HUES6 (cell line): ENCODE measurements at regions not wholly inside any gene's neighbourhood (a gene's known extent, or its start where the extent isn't known, plus 50 kb on each side); places are given as distances from the start of the nearest gene placed in this dataset.

Experiments
- H3K27ac ChIP-seq: 2 replicates; pipeline ENCODE4 v1.7.0; 2013; ENCODE audit warnings: low read depth, mild to moderate bottlenecking, low read length, inconsistent platforms
- H3K27me3 ChIP-seq: 2 replicates; pipeline ENCODE4 v1.6.1; 2013; ENCODE audit warnings: low read length; ENCODE audit not compliant: control insufficient read depth, insufficient read depth
- H3K36me3 ChIP-seq: 2 replicates; pipeline ENCODE4 v1.6.1; 2013; ENCODE audit warnings: low read length; ENCODE audit not compliant: control insufficient read depth, insufficient read depth
- H3K4me1 ChIP-seq: 2 replicates; pipeline ENCODE4 v1.6.1; 2013; ENCODE audit warnings: low read length; ENCODE audit not compliant: control insufficient read depth, insufficient read depth
- H3K4me3 ChIP-seq: 2 replicates; pipeline ENCODE4 v1.5.1; 2013; ENCODE audit warnings: low read depth, low read length
- H3K9ac ChIP-seq: one replicate; pipeline ENCODE4 v1.6.1; 2013; ENCODE audit warnings: mild to moderate bottlenecking, low read length
- H3K9me3 ChIP-seq: 2 replicates; pipeline ENCODE4 v1.6.1; 2013; ENCODE audit warnings: low read depth, low read length; ENCODE audit not compliant: control insufficient read depth, insufficient read depth

DNA sequence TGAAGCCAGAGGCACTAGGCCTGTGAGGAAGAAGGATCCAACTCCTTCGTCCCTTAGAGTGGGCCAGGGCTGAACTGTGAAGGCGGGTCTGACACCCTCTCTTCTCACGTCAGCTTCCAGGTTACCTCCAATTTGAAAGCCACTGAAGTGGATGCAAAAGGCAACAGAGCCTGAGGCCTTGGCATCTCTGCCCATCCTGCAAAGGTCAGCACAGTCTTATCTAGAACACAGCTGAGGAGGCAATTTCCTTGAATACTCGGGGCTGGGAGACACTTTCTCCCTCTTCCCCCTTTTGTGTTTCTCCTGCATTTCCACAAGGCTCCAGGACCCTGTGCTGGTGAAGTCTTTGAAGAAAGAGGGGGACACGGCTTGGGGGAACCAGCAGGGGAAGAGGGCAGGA is 91.6 kb upstream of the PAX6 start:
- Histone ChIP-seq H3K9me3 (no peaks in the 10 kb centered on the region), H3K27me3 (no peaks in the 10 kb centered on the region), H3K36me3 (no peaks in the 10 kb centered on the region), H3K4me1 (no peaks in the 10 kb centered on the region), H3K27ac (no peak overlapping the region), H3K4me3 (no peak overlapping the region), H3K9ac (no peak overlapping the region)

DNA sequence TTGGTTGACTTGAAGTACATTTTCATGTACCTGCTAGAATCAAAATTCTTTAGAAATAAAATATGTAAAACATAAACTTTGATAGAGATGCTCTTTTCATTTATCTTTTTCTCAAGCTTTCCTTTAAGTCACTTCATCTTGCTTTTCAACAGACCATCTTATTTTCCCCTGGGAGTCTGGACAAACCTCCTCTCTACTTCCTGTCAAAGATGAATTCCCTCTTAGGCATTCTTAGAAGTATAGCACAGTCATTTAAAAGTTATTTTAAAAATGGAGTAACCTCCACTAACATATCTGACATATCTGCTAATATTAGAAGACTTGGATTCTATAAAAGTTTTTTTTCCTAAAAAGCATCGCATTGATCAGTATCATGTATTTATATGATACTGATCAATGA is 84.8 kb upstream of the PAX6 start:
- H3K9me3 ChIP-seq = no peaks in the 10 kb centered on the region; the same call in 1 of the 2 replicates
- no peak overlapping the region for H3K4me3 ChIP-seq
- H3K36me3 ChIP-seq = no peaks in the 10 kb centered on the region
- no peaks in the 10 kb centered on the region for H3K27me3 ChIP-seq
- no peak overlapping the region for H3K9ac ChIP-seq
- H3K4me1 ChIP-seq = peaks cover 5% of the 10 kb centered on the region; the same call in 1 of the 2 replicates
- no peak overlapping the region for H3K27ac ChIP-seq

DNA sequence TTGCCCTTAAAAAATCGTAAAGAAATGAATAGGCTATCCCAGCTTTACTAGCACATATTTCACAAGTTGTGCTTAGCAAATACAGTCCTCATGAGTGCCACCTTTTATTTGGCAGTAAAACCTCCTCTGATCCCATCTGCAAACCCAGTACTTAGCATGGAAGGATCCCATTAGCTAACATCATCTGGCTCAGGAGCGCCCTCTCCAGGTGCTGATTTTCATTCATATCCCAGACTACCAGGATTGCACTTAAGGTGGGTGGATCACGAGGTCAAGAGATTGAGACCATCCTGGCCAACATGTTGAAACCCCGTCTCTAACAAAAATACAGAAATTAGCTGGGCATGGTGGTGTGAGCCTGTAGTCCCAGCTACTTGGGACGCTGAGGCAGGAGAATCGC is 76.1 kb upstream of the PAX6 start:
- Histone ChIP-seq H3K4me3 (no peak overlapping the region), H3K27me3 (no peaks in the 10 kb centered on the region), H3K4me1 (peaks cover 37% of the 10 kb centered on the region), H3K9me3 (no peaks in the 10 kb centered on the region; the same call in 1 of the 2 replicates), H3K27ac (no peak overlapping the region), H3K36me3 (no peaks in the 10 kb centered on the region), H3K9ac (no peak overlapping the region)

DNA sequence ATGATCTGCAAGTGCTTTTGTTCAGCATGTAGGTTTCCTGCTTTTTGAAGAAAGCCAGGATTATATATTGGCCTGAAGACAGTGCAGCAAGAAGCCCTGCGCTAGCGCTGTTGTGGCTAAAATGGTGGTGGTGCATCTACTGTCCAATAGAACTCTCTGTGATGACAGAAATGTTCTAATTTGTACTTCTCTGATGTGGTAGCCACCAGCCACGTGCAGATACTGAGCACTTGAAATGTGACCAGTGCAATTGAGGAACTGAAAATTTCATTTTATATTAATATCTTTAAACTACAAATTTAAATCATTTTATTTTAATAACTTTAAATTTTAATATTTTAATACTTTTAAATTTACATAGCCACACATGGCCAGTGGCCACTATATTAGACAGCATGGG is 73.0 kb upstream of the PAX6 start:
- Histone ChIP-seq H3K36me3 (no peaks in the 10 kb centered on the region), H3K27me3 (no peaks in the 10 kb centered on the region), H3K4me1 (peaks cover 30% of the 10 kb centered on the region), H3K9me3 (no peaks in the 10 kb centered on the region), H3K27ac (no peak overlapping the region), H3K9ac (no peak overlapping the region), H3K4me3 (no peak overlapping the region)

DNA sequence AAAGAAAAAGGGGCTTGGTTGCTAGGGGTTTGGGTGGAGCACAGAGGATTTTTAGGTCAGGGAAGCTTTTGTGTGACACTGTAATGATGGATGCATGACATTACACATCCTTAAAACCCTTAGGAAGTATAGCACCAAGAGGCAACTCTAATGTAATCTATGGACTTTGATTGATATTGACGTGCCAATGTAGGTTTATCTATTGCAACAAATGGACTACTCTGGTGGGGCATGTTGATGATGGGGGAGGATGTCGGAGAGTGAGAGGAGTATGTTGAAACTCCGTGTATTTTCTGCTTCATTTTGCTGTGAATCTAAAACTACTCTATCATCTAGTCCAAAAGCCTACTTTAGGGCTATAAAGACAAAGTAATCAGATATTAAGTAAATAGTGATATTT is 72.3 kb upstream of the PAX6 start:
- Histone ChIP-seq H3K9ac (no peak overlapping the region), H3K4me1 (peaks cover 27% of the 10 kb centered on the region), H3K9me3 (no peaks in the 10 kb centered on the region), H3K4me3 (no peak overlapping the region), H3K27ac (no peak overlapping the region), H3K36me3 (no peaks in the 10 kb centered on the region), H3K27me3 (no peaks in the 10 kb centered on the region)

DNA sequence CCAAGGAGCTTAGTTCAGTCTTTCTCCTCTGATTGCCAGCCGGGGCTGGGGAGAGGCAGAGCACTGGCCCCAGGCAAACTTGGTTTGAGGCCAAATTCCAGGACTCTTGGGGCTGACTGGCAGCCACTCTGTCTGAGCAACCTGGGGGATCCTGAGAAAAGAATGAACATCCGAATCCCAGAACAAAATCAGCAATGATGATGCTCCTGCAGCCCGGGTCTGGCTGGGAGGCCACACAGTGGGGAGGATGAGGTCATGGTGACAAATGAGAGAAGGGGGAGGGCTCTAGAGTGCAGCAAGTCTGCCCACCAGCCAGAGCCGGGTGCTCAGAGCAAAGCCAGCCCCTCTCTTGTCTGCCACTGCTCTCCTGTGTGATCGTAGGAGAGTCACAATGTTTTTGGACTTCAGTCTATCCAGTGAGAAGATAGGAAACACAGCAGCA is 71.8 kb upstream of the PAX6 start:
- Histone ChIP-seq H3K36me3 (no peaks in the 10 kb centered on the region), H3K27me3 (no peaks in the 10 kb centered on the region; the same call in 1 of the 2 replicates), H3K27ac (no peak overlapping the region), H3K4me1 (peaks cover 22% of the 10 kb centered on the region), H3K9ac (no peak overlapping the region), H3K9me3 (no peaks in the 10 kb centered on the region), H3K4me3 (no peak overlapping the region)

DNA sequence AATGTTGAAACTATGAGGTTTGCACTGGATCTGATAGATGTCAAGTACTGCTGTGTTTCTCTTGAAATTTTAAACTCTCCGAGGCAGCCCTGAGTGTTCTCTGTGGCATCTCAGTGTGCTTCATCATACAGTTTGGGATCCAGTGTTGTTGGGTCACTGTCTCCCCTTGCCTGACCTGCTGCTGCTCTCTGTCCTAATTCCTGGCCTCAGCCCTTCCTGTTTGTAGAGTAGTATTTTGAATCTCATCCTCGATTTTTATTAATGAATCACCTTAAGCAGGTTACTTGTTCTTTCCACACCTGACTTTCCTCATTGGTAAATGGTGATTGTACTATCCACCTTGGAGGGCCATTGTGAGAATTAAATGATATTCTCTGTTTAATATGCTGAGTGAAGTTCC is 70.7 kb upstream of the PAX6 start:
- H3K4me3 ChIP-seq = no peak overlapping the region
- H3K9ac ChIP-seq = no peak overlapping the region
- no peaks in the 10 kb centered on the region for H3K36me3 ChIP-seq
- H3K4me1 ChIP-seq = peaks cover 26% of the 10 kb centered on the region
- H3K27me3 ChIP-seq = no peaks in the 10 kb centered on the region; the same call in 1 of the 2 replicates
- H3K9me3 ChIP-seq = no peaks in the 10 kb centered on the region
- H3K27ac ChIP-seq = no peak overlapping the region

DNA sequence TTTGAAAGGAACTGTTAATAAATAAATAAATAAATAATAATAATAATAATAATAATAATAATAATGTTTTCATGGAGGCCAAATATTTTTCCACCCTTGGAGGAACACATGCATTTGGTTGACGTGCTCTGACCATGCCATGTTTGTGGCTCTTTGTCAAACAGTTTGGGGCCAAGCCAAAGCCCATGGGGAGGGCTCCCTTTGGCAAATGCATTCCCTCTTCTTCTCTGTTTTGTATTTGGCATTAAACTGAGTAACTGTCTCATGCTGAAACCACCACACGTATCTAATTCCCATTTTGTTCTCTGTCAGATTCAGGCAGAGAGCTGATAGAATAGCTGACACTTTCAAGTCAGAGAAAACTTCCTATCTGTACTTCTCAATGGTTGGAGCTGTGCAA is 68.6 kb upstream of the PAX6 start:
- no peaks in the 10 kb centered on the region for H3K9me3 ChIP-seq
- H3K27ac ChIP-seq = no peak overlapping the region
- H3K4me3 ChIP-seq = no peak overlapping the region
- peaks cover 41% of the 10 kb centered on the region for H3K4me1 ChIP-seq
- no peaks in the 10 kb centered on the region; the same call in 1 of the 2 replicates for H3K27me3 ChIP-seq
- no peaks in the 10 kb centered on the region for H3K36me3 ChIP-seq
- no peak overlapping the region for H3K9ac ChIP-seq

DNA sequence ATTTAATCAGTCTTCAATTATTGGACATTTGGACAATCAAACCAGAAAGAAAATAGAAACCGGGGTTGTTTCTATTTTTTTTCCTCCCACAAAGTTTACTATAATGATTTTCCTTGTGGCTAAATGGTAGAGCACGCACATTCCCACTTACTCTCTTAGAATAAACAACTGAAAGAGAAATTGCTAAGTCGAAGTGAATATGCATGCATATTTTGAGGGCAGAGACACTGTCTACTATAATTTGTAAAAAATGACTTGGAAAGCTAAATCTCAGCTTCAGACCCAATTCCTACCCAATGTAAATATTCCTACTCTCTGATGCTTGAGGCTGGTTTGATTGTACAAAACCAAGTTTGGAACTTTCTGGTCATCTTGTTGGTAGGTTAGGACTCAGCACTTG is 66.7 kb upstream of the PAX6 start:
- H3K9me3 ChIP-seq = no peaks in the 10 kb centered on the region
- peaks cover 33% of the 10 kb centered on the region for H3K4me1 ChIP-seq
- no peak overlapping the region for H3K27ac ChIP-seq
- peaks cover 6% of the 10 kb centered on the region for H3K27me3 ChIP-seq
- H3K9ac ChIP-seq = no peak overlapping the region
- H3K36me3 ChIP-seq = no peaks in the 10 kb centered on the region
- H3K4me3 ChIP-seq = no peak overlapping the region

DNA sequence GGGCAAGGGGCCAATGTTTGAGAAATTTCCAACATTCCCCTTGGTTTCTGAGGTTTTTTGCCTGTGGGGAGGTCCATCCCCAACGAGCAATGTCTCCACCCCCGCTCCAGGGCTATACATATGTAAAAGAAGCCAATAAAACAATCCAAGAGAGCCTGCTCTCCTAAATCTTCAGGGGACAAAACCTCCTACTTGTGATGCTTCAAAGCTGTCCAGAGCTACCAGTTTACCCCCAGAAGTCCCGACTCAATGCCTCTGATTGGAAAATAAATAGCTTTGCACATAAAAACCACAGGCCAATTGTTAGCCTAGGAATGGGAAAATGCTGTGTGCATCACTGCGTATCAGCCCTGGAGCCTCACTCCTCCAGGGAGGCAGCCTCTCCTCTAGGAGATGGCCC is 66.0 kb upstream of the PAX6 start:
- H3K9me3 ChIP-seq = no peaks in the 10 kb centered on the region
- no peak overlapping the region for H3K9ac ChIP-seq
- H3K4me3 ChIP-seq = no peak overlapping the region
- H3K27ac ChIP-seq = no peak overlapping the region
- H3K36me3 ChIP-seq = no peaks in the 10 kb centered on the region
- H3K4me1 ChIP-seq = peaks cover 27% of the 10 kb centered on the region
- peaks cover 14% of the 10 kb centered on the region for H3K27me3 ChIP-seq

DNA sequence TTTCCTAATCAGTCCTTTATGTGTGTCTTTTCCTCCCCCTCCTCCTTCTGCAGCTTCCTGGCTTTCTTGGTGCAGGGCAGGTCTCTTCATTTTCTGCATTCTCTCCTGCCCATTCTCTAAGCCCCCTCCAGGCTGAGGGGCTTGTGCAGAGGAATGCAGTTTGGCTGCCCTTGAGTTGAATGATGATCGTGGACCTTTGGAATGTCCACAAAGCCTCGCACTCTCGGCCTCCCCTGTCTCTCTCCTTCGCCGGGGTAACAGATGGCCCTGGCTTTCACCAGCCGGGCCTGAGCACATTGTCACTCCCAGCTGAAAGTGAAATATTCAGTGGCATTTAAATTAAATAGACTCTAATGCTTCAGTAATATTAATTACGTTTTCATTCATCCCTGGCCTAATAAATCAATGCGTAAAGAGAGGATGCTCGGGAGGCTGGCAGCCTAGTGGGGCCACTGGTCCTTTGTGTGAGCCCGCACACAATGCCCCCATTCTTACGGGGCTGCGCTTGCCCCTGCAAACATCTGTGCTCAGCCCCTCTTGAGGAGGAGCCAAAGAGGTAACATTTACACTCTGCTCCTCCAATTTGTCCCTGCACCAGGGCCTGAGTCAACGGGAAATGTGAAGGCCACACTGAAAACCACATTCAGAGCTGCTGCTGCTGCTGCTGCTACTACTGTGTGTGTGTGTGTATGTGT is 64.9 kb upstream of the PAX6 start:
- no peaks in the 10 kb centered on the region for H3K36me3 ChIP-seq
- no peak overlapping the region for H3K27ac ChIP-seq
- H3K4me3 ChIP-seq = no peak overlapping the region
- no peak overlapping the region for H3K9ac ChIP-seq
- peaks cover 23% of the 10 kb centered on the region for H3K27me3 ChIP-seq
- peaks cover 37% of the 10 kb centered on the region for H3K4me1 ChIP-seq
- no peaks in the 10 kb centered on the region for H3K9me3 ChIP-seq
